Activated CD4-positive, alpha-beta T cell treated with anti-CD3 and anti-CD28 coated beads for 48 hours (primary cell): ENCODE measurements at regions not wholly inside any gene's neighbourhood (a gene's known extent, or its start where the extent isn't known, plus 50 kb on each side); places are given as distances from the start of the nearest gene placed in this dataset.
"Not testable (repeated sequence)": the region's sequence is repeated elsewhere in the genome, so short reads cannot be mapped to it uniquely, and the experiment has no call there.

Source experiments
- DNase-seq: peaks from one replicate; pipeline ENCODE4 v3.0.0-alpha.2; 2020

- DNase-seq = no peak
Observed at GRCh38 chr10:57113545-57113944, 752.5 kb upstream of the ZWINT start.

DNA sequence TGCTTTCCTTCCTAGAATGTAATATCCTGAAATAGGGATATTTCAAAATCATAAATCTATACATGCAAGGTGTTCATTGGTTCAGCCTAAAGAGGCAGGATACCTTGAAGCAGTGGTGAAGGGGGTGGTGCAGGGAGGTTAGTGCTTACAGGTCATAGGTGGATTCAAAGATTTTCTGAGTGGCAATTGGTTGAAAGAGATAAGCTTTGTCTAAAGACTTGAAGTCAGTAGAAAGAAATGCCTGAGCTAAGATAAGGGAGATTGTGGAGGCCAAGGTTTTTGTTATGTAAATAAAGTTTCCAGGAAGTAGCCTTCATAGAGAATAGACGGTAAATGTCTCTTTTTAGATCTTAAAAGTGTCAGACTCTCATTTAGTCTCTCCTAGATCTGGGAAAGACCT, 741.2 kb upstream of the ZWINT start:
- no peak for DNase-seq

DNA sequence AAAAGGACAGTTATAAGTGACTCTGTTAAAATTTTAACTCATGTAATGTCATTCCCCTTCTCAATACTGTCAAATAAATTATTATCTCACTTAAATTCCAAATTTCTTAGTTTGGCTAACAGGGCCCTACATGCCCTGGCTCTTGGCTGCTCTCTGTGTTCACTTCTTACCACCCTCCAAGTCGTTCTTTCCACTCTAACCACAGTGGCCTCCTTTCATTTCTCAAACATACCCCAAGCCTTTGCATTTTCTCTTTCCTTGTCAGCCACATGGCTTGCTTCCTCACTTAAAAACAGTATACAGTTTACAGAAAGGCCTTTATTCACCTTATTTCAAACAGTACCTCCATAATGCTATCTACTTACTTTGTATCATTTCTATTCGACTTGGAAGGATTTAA, 737.1 kb upstream of the ZWINT start:
- no peak for DNase-seq

DNA sequence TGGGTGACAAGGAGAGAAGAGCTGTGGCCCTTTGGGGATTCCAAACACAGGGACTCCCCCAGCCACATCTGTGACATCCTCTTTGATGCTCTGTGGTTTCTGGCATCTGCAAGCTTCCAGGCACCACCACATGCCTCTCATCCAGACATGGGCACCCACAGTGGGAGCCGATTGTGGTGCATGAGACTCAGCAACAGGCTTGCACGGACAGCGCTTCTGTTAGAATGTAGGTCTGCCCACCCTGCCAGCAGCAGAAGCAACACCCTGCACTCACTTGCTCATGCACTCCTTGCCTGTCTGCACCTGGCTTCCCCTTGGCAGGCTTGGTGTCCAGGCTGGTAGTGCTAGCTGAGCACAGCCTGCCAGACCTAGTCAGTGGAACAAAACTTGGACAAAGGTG, 735.0 kb upstream of the ZWINT start:
- no peak for DNase-seq

GRCh38 chr10:57094965-57095364, 733.9 kb upstream of the ZWINT start:
- DNase-seq = no peak

DNA sequence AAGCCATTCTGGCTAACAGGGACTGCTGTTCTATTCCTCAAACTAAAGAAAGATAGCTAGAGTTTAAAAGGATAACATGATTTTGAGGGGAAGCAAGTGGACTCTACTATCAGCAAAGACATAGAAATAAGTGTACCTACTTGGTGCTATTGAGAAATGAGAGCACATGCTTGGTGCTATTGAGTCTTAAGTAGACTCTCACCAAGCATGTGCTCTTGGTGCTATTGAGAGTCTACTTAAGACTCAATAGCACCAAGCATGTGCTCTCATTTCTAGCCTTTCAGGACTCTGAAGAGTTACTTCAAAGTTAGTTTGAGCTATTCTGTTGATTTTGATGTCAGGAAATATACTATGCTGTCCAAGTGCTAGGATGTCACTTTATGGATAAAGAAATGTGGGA, 733.0 kb upstream of the ZWINT start:
- DNase-seq = no peak

GRCh38 chr10:57053530-57053929, 692.5 kb upstream of the ZWINT start:
- no peak for DNase-seq

DNA sequence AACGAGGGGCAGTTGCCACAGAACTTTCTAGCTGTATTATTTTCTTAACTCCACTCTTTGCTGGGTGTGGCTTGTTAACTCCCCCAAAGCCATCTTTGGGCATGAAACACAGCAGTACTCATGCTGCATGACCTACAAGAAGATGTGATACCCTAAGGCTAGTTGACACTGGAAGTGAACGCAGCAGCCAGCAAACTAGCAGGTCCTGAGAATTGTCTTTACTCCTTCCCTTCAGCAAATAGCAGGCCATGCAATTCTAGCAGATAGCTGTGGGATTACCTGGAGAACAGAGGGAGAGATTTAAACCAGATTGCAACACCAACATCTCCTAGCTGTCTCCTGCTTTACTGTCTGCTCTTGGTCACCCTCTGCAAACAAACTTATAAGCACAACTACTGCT, 688.0 kb upstream of the ZWINT start:
- DNase-seq = no peak

GRCh38 chr10:57038531-57038930, 677.5 kb upstream of the ZWINT start:
- no peak for DNase-seq

DNA sequence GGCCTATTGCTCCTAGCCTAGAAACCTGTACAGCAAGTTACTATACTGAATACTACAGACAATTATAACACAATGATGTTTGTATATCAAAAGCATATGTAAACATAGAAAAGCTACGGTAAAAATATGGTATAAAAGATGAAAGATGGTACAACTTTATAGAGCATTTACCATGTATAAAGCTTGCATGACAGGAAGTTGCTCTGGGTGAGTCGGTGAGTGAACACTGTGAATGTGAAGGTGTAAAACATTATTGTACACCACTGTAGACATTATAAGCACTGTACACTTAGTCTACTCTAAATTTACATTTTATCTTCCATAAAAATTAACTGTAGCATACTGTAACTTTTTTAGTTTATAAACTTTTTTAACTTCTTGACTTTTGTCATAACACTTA, 674.3 kb upstream of the ZWINT start:
- no peak for DNase-seq

DNA sequence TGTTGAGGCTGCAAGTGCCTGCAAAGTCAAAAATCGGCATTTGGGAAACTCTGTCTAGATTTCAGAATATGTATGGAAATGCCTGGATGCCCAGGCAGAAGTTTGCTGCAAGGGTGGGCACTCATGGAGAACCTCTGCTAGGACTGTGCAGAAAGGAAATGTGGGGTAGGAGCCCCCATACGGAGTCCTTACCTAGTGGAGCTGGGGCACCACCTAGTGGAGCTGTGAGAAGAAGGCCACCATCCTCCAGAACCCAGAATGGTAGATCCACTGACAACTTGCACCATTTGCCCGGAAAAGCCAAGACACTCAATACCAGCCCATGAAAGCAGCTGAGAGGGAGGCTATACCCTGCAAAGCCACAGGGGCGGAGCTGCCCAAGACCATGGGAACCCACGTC, 671.2 kb upstream of the ZWINT start:
- not testable (repeated sequence) for DNase-seq

DNA sequence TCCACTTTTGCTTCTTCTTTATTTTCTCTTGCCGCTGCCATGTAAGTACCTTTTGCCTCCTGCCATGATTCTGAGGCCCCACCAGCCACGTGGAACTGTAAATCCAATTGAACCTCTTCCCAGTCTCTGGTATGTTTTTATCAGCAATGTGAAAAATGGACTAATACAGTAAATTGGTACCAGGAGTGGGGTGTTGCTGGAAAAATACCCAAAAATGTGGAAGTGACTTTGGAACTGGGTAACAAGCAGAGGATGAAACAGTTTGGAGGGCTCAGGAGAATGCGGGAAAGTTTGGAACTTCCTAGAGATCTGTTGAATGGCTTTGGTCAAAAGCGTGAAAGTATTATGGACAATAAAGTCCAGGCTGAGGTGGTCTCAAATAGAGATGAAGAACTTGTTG, 670.3 kb upstream of the ZWINT start:
- DNase-seq = no peak

GRCh38 chr10:57026307-57026706, 665.2 kb upstream of the ZWINT start:
- DNase-seq = no peak

GRCh38 chr10:57023626-57024025, 662.6 kb upstream of the ZWINT start:
- no peak for DNase-seq

DNA sequence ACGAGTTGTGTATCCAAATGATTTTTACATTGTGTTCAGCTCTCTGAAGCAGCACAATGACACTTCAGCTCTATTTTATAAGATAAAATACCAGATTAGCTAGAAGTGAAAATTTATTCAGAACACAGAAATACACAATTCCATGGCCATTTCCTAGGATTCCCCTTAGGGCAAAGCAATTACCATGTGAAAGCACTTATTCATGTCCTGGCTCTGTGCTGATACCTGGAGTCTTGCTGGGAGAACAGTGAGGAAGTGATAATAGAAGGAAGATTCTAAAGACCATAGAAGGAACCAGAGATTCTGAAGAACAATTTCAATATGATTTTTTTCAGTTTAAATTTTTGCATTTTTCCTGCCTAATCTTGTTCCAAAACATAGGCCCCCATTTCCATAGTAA, 657.4 kb upstream of the ZWINT start:
- no peak for DNase-seq

- no peak for DNase-seq
Observed at GRCh38 chr10:57017356-57018037, 656.4 kb upstream of the ZWINT start.

DNA sequence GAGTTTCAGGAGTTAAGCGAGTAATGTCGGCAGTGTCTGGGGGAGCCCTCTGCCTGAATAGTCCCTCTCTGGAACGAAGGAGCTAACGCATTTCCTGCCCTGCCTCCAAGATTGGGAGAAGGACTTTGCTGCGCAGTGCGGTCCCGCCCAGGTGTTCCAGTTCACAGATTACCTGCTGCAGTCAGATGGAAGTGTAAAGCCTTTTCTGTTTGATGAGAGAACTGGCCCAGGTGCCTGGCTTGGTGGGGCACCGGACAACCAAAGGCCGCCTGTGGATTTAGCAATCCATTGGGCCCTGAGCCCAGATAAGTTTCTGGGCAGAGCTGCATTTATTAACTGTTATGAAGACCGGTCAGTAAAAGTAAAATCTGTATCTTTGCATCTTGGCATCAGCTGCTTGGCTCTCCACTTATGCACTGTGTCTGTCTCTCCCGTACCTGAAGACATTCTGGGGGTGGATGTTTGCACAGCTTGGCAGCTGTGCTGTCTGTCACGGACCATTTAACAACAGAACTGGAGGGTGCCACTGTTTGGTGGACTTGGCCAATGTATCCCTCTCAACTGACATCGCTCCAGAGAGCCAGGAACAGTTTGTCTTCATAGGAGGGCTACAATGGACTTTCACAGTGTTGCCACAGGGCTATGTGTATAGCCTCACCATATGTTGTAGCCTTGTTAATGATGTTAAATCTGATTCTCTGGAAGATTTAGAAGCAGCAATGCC, 654.7 kb upstream of the ZWINT start:
- no peak for DNase-seq

DNA sequence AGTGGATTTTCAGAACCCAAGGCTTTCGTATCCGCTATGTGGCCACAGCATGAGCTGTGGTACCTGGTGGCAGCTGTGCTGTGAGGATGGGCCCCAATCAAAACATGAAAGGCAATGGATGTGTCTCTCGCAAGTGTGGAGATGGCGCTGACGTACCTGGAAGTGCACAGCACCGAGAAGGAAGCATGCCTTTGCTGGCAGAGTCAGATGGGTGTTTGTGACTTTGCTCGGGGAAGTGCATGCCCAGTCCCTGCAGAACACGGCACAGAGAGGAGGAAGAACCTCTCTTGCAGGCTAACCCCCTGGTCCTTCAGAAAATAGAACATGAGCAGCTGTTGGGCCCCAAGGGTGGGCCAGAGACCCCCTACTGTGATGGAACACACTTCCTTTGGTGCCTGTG, 654.1 kb upstream of the ZWINT start:
- no peak for DNase-seq

GRCh38 chr10:57014758-57015157, 653.7 kb upstream of the ZWINT start:
- DNase-seq = no peak

- DNase-seq = no peak
Observed at GRCh38 chr10:57008189-57008588, 647.1 kb upstream of the ZWINT start.

- DNase-seq = no peak
Observed at GRCh38 chr10:56991591-56992069, 630.6 kb upstream of the ZWINT start.

DNA sequence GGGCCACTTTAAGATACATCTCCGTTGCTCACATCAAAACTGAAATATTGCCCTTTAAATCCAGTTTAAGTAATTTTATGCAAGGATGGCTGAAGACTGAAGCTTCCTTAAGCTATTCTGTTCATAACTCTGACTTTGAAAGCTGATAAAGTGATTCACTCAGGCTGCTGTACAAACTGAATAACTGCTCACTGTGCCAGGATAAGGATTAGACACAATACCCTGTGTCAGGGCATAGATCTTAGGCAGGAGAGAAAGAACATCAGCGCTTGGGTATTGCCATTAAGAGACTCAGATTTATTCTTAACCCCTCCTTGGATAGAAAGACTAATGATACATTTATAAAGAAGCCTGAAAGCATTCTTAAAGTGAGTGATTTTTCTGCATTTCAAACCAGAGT, 614.5 kb upstream of the ZWINT start:
- DNase-seq = no peak

GRCh38 chr10:56973766-56974165, 612.7 kb upstream of the ZWINT start:
- DNase-seq = no peak

GRCh38 chr10:56943221-56943755, 582.2 kb upstream of the ZWINT start:
- DNase-seq = no peak

- no peak for DNase-seq
Observed at GRCh38 chr10:56934515-56934914, 573.5 kb upstream of the ZWINT start.
